ENCODE measurements at regions not wholly inside any gene's neighbourhood (a gene's known extent, or its start where the extent isn't known, plus 50 kb on each side); places are given as distances from the start of the nearest gene placed in this dataset.

DNA sequence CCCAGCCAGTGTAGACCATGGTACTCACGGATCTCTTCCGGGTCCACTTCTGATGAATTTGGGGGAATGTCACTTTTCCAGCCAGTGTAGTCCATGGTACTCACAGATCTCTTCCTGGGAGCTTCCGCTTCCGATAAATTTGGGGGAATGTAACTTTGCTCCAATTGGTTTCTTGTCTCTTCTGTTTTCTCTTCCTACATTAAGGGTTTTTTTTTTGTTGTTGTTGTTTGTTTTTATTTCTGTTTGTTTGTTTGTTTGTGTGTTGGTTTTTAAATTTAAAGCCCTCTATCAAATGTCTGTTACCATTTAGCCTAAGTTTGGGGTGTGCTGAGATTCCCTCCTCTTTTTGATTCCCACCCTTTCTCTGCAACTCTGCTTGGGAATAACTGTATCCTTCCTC is 475.8 kb upstream of the FZD8 start:
- Histone ChIP-seq H3K9me3 (ENCODE audit: control insufficient read depth in 1 of 2, insufficient read depth in 1 of 2, low read depth in 1 of 2, low read length in 2 of 2) (peaks cover 13 to 17% of the 10 kb centered on the region in 2 experiments; a peak in 2 of 4 replicates), H3K27ac (ENCODE audit: low read depth, low read length) (no peak overlapping the region), H3K4me2 (ENCODE audit: low read length) (no peak overlapping the region), H3K4me1 (ENCODE audit: control insufficient read depth in 1 of 2, insufficient read depth in 2 of 2, low read length in 2 of 2) (no peaks in the 10 kb centered on the region), H3K79me2 (ENCODE audit: insufficient read depth, low read length) (no peaks in the 10 kb centered on the region), H3K4me3 (replicated peaks in 1 of 2; ENCODE audit: low read depth in 1 of 2, low read length in 2 of 2) (no peak overlapping the region), H3K9ac (ENCODE audit: low read length) (no peak overlapping the region), H3K9me2 (ENCODE audit: insufficient read depth) (no peaks in the 10 kb centered on the region), H2AFZ (ENCODE audit: low read depth, low read length, poor library complexity, severe bottlenecking) (no peak overlapping the region), H4K20me1 (ENCODE audit: insufficient read depth) (no peaks in the 10 kb centered on the region; the same call in 1 of the 2 replicates), H3K27me3 (ENCODE audit: insufficient read depth, low read length) (no peaks in the 10 kb centered on the region), H3K36me3 (ENCODE audit: control insufficient read depth in 1 of 2, insufficient read depth in 2 of 2, low read length in 2 of 2) (no peaks in the 10 kb centered on the region)
- RAD21 ChIA-PET (ENCODE audit: low non-redundant PET in 1 of 2, low total read pairs in 2 of 2, uncharacterized antibody in 2 of 2, unreplicated experiment in 2 of 2): no interaction called here
- no peak for DNase-seq (ENCODE audit: low read depth, low spot score)
- TF ChIP-seq TCF7L2 (IDR thresholded peaks at IDR 0.05; ENCODE audit: borderline replicate concordance, extremely low read depth, insufficient read depth, insufficient read length) (no peak), YY1 (IDR thresholded peaks at IDR 0.05; ENCODE audit: extremely low read depth, insufficient replicate concordance, low read depth, low read length) (no peak), ZNF274 (IDR thresholded peaks at IDR 0.05; ENCODE audit: low read depth, low read length) (no peak), POLR2AphosphoS5 (IDR thresholded peaks at IDR 0.05; ENCODE audit: low read depth, low read length) (no peak)
- CTCF ChIA-PET: no interaction called here
- no TSS peak for BruUV-seq (replicated peaks)
- ATAC-seq: no peak
- intact Hi-C loops (cut with micrococcal nuclease): no loop called here
- POLR2A ChIA-PET: no interaction called here

DNA sequence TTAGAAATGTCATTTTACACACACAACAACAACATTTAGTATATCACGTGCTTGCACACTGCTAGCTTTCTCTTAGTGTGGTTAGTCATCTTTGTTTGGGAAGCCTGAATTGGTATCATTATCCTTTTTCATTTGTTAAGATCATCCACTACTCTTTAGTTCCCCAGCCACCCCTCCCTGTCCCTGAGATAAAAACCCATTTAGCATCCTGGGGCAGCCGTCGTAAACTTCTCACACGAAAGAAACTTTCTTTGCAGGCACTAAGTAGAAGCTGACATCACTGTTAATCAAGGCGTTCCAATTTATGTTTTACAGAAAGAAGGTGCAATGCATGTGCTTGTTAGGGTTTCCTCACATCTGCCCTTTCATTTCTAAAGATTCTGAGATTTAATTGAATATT is 475.1 kb upstream of the FZD8 start:
- H3K9me2 ChIP-seq (ENCODE audit: insufficient read depth): no peaks in the 10 kb centered on the region
- no peaks in the 10 kb centered on the region for H3K4me1 ChIP-seq (ENCODE audit: control insufficient read depth in 1 of 2, insufficient read depth in 2 of 2, low read length in 2 of 2)
- no peaks in the 10 kb centered on the region for H3K36me3 ChIP-seq (ENCODE audit: control insufficient read depth in 1 of 2, insufficient read depth in 2 of 2, low read length in 2 of 2)
- no peak overlapping the region for H3K4me2 ChIP-seq (ENCODE audit: low read length)
- RAD21 ChIA-PET (ENCODE audit: low non-redundant PET in 1 of 2, low total read pairs in 2 of 2, uncharacterized antibody in 2 of 2, unreplicated experiment in 2 of 2): no interaction called here
- intact Hi-C loops (cut with micrococcal nuclease): no loop called here
- no peak for TF ChIP-seq EGR1 (IDR thresholded peaks at IDR 0.05; ENCODE audit: low read depth)
- TF ChIP-seq, protein P1, sequence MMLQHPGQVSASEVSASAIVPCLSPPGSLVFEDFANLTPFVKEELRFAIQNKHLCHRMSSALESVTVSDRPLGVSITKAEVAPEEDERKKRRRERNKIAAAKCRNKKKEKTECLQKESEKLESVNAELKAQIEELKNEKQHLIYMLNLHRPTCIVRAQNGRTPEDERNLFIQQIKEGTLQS (IDR thresholded peaks at IDR 0.05): no peak
- TF ChIP-seq CBX3 (IDR thresholded peaks at IDR 0.05; ENCODE audit: low read depth): no peak
- TF ChIP-seq, protein P2, sequence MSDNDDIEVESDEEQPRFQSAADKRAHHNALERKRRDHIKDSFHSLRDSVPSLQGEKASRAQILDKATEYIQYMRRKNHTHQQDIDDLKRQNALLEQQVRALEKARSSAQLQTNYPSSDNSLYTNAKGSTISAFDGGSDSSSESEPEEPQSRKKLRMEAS (IDR thresholded peaks at IDR 0.05): no peak
- no peak for TF ChIP-seq EZH2 (IDR thresholded peaks at IDR 0.05)
- H3K9ac ChIP-seq (ENCODE audit: low read length): no peak overlapping the region
- no peaks in the 10 kb centered on the region for H3K27me3 ChIP-seq (ENCODE audit: insufficient read depth, low read length)
- CTCF ChIA-PET: no interaction called here
- H3K79me2 ChIP-seq (ENCODE audit: insufficient read depth, low read length): no peaks in the 10 kb centered on the region
- no peak for DNase-seq (ENCODE audit: low read depth, low spot score)
- no TSS peak for BruUV-seq (replicated peaks)
- H2AFZ ChIP-seq (ENCODE audit: low read depth, low read length, poor library complexity, severe bottlenecking): no peak overlapping the region
- H3K27ac ChIP-seq (ENCODE audit: low read depth, low read length): no peak overlapping the region
- ATAC-seq: no peak
- POLR2A ChIA-PET: no interaction called here
- H4K20me1 ChIP-seq (ENCODE audit: insufficient read depth): no peaks in the 10 kb centered on the region; the same call in 1 of the 2 replicates
- H3K9me3 ChIP-seq (ENCODE audit: control insufficient read depth in 1 of 2, insufficient read depth in 1 of 2, low read depth in 1 of 2, low read length in 2 of 2): peaks cover 17% of the 10 kb centered on the region in 2 experiments; a peak in 2 of 4 replicates
- no peak overlapping the region for H3K4me3 ChIP-seq (replicated peaks in 1 of 2; ENCODE audit: low read depth in 1 of 2, low read length in 2 of 2)
